ENCODE measurements at regions not wholly inside any gene's neighbourhood (a gene's known extent, or its start where the extent isn't known, plus 50 kb on each side); places are given as distances from the start of the nearest gene placed in this dataset.

DNA sequence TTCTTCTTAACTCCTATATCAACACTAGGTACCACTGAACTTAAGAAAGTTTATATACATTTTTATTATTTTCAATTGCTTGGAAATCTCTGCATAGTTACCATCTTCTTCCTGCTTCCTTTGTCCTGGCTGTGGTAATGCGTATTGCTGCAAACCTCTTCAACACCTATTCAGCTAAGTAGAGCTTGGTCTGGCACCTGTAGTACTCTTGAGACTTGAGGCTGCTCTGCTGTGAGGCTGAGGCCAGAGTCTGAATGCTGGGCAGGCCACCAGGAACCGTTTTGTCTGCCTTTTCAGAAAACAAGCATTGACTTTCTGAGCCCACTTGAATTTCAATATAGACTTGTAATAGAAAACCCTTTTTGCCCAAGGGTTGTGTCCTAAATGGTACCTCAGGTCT, 52.0 kb upstream of the RGS2 start:
- no peak for DNase-seq
- 75% methylated on average over 2 of the region's 2 CpGs for WGBS
- no peak overlapping the region for H3K4ac ChIP-seq (ENCODE audit: low read depth in 1 of 2, low read length in 2 of 2)
- no peaks in the 10 kb centered on the region for H3K27me3 ChIP-seq (ENCODE audit: control insufficient read depth in 1 of 2, insufficient read depth in 1 of 2, low read length in 2 of 2)
- no peak overlapping the region for H2BK15ac ChIP-seq (ENCODE audit: low read depth, poor library complexity, severe bottlenecking)
- no peak overlapping the region for H2AFZ ChIP-seq (ENCODE audit: low read depth, low read length)
- H3K4me1 ChIP-seq (ENCODE audit: control insufficient read depth, insufficient read depth, low read depth, low read length): no peaks in the 10 kb centered on the region
- H2BK120ac ChIP-seq (ENCODE audit: low read depth, low read length): no peak overlapping the region
- H4K8ac ChIP-seq (ENCODE audit: low read length): no peak overlapping the region
- no peak overlapping the region for H3K27ac ChIP-seq (ENCODE audit: low read length, poor library complexity, severe bottlenecking)
- no peaks in the 10 kb centered on the region for H3K9me3 ChIP-seq (ENCODE audit: control insufficient read depth, low read length)
- H3K18ac ChIP-seq (ENCODE audit: low read depth in 1 of 2, low read length in 2 of 2): no peak overlapping the region
- no peak overlapping the region for H2BK5ac ChIP-seq (ENCODE audit: low read depth, low read length, poor library complexity, severe bottlenecking)
- H3K79me1 ChIP-seq (replicated peaks; ENCODE audit: low read length, poor library complexity, severe bottlenecking): no peaks in the 10 kb centered on the region
- no peak overlapping the region for H3K4me2 ChIP-seq (ENCODE audit: low read length, poor library complexity, severe bottlenecking)
- H3K9ac ChIP-seq (ENCODE audit: low read length): no peak overlapping the region
- H2AK5ac ChIP-seq (ENCODE audit: low read length, severe bottlenecking): no peak overlapping the region
- H3K36me3 ChIP-seq (ENCODE audit: control insufficient read depth in 1 of 2, insufficient read depth in 2 of 2, low read depth in 1 of 2, low read length in 2 of 2): no peaks in the 10 kb centered on the region
- no peak overlapping the region for H2BK12ac ChIP-seq (ENCODE audit: low read length in 2 of 2)
- no peak overlapping the region for H3K23ac ChIP-seq (ENCODE audit: low read length in 2 of 2)
- no peak overlapping the region for H3K4me3 ChIP-seq (ENCODE audit: insufficient read depth in 1 of 2, low read depth in 1 of 2, low read length in 2 of 2)
- no peak overlapping the region for H3K14ac ChIP-seq (ENCODE audit: low read length in 2 of 2)
- no peak overlapping the region for H4K91ac ChIP-seq (ENCODE audit: low read length)

DNA sequence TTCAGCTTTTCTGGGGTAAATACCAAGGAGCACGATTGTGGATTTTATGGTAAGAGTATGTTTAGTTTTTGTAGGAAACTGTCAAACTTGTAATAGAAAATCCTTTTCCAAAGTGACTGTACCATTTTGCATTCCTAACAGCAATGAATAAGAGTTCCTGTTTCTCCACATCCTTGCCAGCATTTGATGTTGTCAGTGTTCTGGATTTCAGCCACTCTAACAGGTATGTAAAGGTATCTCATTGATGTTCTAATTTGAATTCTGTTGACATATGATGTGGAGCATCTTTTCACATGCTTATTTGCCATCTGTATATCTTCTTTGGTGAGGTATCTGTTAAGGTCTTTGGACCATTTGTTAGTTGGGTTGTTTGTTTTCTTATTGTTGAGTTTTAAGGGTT, 50.3 kb upstream of the RGS2 start:
- Histone ChIP-seq H3K4ac (ENCODE audit: low read depth in 1 of 2, low read length in 2 of 2) (no peak overlapping the region), H3K18ac (ENCODE audit: low read depth in 1 of 2, low read length in 2 of 2) (no peak overlapping the region), H4K91ac (ENCODE audit: low read length) (no peak overlapping the region), H3K4me2 (ENCODE audit: low read length, poor library complexity, severe bottlenecking) (no peak overlapping the region), H3K36me3 (ENCODE audit: control insufficient read depth in 1 of 2, insufficient read depth in 2 of 2, low read depth in 1 of 2, low read length in 2 of 2) (no peaks in the 10 kb centered on the region), H3K14ac (ENCODE audit: low read length in 2 of 2) (no peak overlapping the region), H2BK12ac (ENCODE audit: low read length in 2 of 2) (no peak overlapping the region), H3K27me3 (ENCODE audit: control insufficient read depth in 1 of 2, insufficient read depth in 1 of 2, low read length in 2 of 2) (no peaks in the 10 kb centered on the region), H3K4me1 (ENCODE audit: control insufficient read depth, insufficient read depth, low read depth, low read length) (no peaks in the 10 kb centered on the region), H3K27ac (ENCODE audit: low read length, poor library complexity, severe bottlenecking) (no peak overlapping the region), H2AFZ (ENCODE audit: low read depth, low read length) (no peak overlapping the region), H4K8ac (ENCODE audit: low read length) (no peak overlapping the region), H3K9me3 (ENCODE audit: control insufficient read depth, low read length) (no peaks in the 10 kb centered on the region), H3K79me1 (replicated peaks; ENCODE audit: low read length, poor library complexity, severe bottlenecking) (no peaks in the 10 kb centered on the region), H3K23ac (ENCODE audit: low read length in 2 of 2) (no peak overlapping the region), H2AK5ac (ENCODE audit: low read length, severe bottlenecking) (no peak overlapping the region), H2BK15ac (ENCODE audit: low read depth, poor library complexity, severe bottlenecking) (no peak overlapping the region), H3K4me3 (ENCODE audit: insufficient read depth in 1 of 2, low read depth in 1 of 2, low read length in 2 of 2) (no peak overlapping the region), H3K9ac (ENCODE audit: low read length) (no peak overlapping the region), H2BK120ac (ENCODE audit: low read depth, low read length) (no peak overlapping the region), H2BK5ac (ENCODE audit: low read depth, low read length, poor library complexity, severe bottlenecking) (no peak overlapping the region)
- WGBS: no CpG with 5 or more reads among the region's 1 CpG
- DNase-seq: no peak
